ENCODE measurements at regions not wholly inside any gene's neighbourhood (a gene's known extent, or its start where the extent isn't known, plus 50 kb on each side); places are given as distances from the start of the nearest gene placed in this dataset.

DNA sequence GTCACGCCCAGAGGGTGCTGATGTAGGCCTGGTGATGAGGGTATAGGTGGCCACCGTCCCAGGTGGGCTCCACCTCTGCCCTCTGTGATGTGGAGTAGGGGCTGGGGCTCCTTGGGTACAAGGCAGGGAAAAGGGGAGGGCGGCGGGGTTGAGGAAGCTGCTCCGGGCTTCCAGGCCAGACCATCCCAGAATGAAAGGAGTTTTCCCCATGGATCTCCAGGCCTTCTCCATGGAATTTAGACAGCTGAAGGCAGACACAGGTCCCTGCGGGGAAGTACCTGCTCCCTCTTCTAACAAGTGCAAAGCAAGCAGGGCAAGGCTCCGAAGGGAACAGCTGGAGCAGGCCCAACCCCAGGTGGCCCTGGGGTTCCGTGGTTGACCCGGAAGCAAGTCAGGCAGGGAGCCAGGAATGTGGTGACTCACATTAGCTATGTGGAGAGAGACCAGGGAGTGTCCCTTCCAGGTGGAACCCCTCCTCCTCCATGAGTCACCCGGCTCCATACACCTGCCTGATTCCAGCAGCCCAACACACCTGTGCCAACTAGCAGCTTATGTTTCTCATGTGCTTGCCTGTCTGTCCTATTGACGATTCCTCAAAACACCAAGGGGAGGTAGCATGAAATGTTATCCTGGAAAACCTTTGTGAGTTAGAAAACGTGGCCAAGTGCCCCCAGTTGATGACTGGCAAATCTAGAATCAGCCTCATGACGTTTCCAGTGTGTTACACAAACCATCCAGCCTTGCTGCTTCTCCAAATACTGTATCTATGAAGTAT, 59.7 kb upstream of the SNX9 start:
- TF ChIP-seq, protein P1, sequence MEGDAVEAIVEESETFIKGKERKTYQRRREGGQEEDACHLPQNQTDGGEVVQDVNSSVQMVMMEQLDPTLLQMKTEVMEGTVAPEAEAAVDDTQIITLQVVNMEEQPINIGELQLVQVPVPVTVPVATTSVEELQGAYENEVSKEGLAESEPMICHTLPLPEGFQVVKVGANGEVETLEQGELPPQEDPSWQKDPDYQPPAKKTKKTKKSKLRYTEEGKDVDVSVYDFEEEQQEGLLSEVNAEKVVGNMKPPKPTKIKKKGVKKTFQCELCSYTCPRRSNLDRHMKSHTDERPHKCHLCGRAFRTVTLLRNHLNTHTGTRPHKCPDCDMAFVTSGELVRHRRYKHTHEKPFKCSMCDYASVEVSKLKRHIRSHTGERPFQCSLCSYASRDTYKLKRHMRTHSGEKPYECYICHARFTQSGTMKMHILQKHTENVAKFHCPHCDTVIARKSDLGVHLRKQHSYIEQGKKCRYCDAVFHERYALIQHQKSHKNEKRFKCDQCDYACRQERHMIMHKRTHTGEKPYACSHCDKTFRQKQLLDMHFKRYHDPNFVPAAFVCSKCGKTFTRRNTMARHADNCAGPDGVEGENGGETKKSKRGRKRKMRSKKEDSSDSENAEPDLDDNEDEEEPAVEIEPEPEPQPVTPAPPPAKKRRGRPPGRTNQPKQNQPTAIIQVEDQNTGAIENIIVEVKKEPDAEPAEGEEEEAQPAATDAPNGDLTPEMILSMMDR (IDR thresholded peaks at IDR 0.05; ENCODE audit: unreplicated experiment), result no peak
- no peak for DNase-seq (ENCODE audit: low spot score)
- H3K9me3 Mint-ChIP-seq (ENCODE audit: unreplicated experiment), result no peaks in the 10 kb centered on the region
- H3K27me3 Mint-ChIP-seq (ENCODE audit: unreplicated experiment), result peaks cover 10% of the 10 kb centered on the region
- H3K36me3 Mint-ChIP-seq (ENCODE audit: low read depth, unreplicated experiment), result no peaks in the 10 kb centered on the region
- peak overlapping the region; percentile 37 for H3K4me3 Mint-ChIP-seq (ENCODE audit: unreplicated experiment)
- H3K4me1 Mint-ChIP-seq (ENCODE audit: unreplicated experiment), result peaks cover 55% of the 10 kb centered on the region
- H3K27ac Mint-ChIP-seq (ENCODE audit: unreplicated experiment), result peak overlapping the region; percentile 61

DNA sequence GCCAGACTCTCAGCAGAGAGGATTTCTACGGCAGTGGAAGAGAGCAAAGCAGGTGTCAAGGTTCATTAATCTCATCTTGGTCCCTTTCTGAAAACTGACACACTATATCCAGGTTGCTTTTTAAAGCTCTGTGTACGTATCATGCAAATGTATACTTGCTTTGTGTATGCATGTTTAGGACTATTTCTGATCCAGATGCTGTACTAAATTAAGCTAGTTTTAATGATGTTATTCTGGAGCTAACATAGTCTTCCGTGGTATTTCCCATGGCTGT, 59.2 kb upstream of the SNX9 start:
- H3K4me1 Mint-ChIP-seq (ENCODE audit: unreplicated experiment), result peaks cover 52% of the 10 kb centered on the region
- no peak overlapping the region for H3K27ac Mint-ChIP-seq (ENCODE audit: unreplicated experiment)
- H3K9me3 Mint-ChIP-seq (ENCODE audit: unreplicated experiment), result no peaks in the 10 kb centered on the region
- H3K4me3 Mint-ChIP-seq (ENCODE audit: unreplicated experiment), result no peak overlapping the region
- DNase-seq (ENCODE audit: low spot score), result no peak
- TF ChIP-seq, protein P1 (IDR thresholded peaks at IDR 0.05; ENCODE audit: unreplicated experiment), result no peak
- peaks cover 7% of the 10 kb centered on the region for H3K27me3 Mint-ChIP-seq (ENCODE audit: unreplicated experiment)
- H3K36me3 Mint-ChIP-seq (ENCODE audit: low read depth, unreplicated experiment), result no peaks in the 10 kb centered on the region

GRCh38 chr6:157764178-157765068, 58.6 kb upstream of the SNX9 start:
- H3K4me3 Mint-ChIP-seq (ENCODE audit: unreplicated experiment), result no peak overlapping the region
- TF ChIP-seq, protein P1 (IDR thresholded peaks at IDR 0.05; ENCODE audit: unreplicated experiment), result no peak
- peaks cover 6% of the 10 kb centered on the region for H3K27me3 Mint-ChIP-seq (ENCODE audit: unreplicated experiment)
- no peak overlapping the region for H3K27ac Mint-ChIP-seq (ENCODE audit: unreplicated experiment)
- H3K4me1 Mint-ChIP-seq (ENCODE audit: unreplicated experiment), result peaks cover 53% of the 10 kb centered on the region
- DNase-seq (ENCODE audit: low spot score), result no peak
- no peaks in the 10 kb centered on the region for H3K36me3 Mint-ChIP-seq (ENCODE audit: low read depth, unreplicated experiment)
- no peaks in the 10 kb centered on the region for H3K9me3 Mint-ChIP-seq (ENCODE audit: unreplicated experiment)

GRCh38 chr6:157766901-157767774, 55.9 kb upstream of the SNX9 start:
- TF ChIP-seq, protein P1 (IDR thresholded peaks at IDR 0.05; ENCODE audit: unreplicated experiment), result no peak
- no peaks in the 10 kb centered on the region for H3K9me3 Mint-ChIP-seq (ENCODE audit: unreplicated experiment)

More at GRCh38 chr6:157766901-157767774, 55.9 kb upstream of the SNX9 start:
- no peak overlapping the region for H3K4me3 Mint-ChIP-seq (ENCODE audit: unreplicated experiment)
- H3K27ac Mint-ChIP-seq (ENCODE audit: unreplicated experiment), result no peak overlapping the region
- no peak for DNase-seq (ENCODE audit: low spot score)
- H3K36me3 Mint-ChIP-seq (ENCODE audit: low read depth, unreplicated experiment), result no peaks in the 10 kb centered on the region
- H3K27me3 Mint-ChIP-seq (ENCODE audit: unreplicated experiment), result peaks cover 7% of the 10 kb centered on the region
- H3K4me1 Mint-ChIP-seq (ENCODE audit: unreplicated experiment), result peaks cover 34% of the 10 kb centered on the region

Measured in endothelial cell (in vitro differentiated cells).